ENCODE measurements at regions not wholly inside any gene's neighbourhood (a gene's known extent, or its start where the extent isn't known, plus 50 kb on each side); places are given as distances from the start of the nearest gene placed in this dataset.

DNA sequence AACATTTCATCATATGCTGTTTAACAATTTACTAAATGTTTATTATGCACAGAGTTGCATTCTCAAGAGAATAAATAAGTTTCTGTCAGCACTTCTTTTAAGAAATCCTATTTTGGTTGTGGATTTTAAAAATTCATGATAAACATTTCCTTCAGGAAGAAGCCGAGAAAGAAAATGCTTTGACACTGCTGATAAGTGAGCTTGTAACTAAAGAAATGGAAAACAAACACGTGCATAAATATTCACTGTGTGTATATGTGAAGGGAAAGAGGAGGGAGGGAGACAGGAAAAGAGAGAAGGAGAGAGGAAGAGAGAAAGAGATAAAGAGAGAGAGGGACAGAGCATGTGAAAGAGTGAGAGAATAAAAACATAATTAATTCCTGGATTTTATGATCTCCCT is 1165.0 kb downstream of the DIAPH3 start:
- no peaks in the 10 kb centered on the region for H3K27me3 ChIP-seq (replicated peaks; ENCODE audit: insufficient read depth, low read depth, low read length, poor library complexity)
- ChIA-PET POLR2A (ENCODE audit: low non-redundant PET) (no interaction called here), CTCF (no interaction called here)
- peak overlapping the region; percentile 44 for H3K27ac ChIP-seq (ENCODE audit: low read depth, low read length, poor library complexity, severe bottlenecking)
- H3K4me3 ChIP-seq (ENCODE audit: low read depth, low read length, poor library complexity, severe bottlenecking) = no peak overlapping the region
- TF ChIP-seq, protein P1, sequence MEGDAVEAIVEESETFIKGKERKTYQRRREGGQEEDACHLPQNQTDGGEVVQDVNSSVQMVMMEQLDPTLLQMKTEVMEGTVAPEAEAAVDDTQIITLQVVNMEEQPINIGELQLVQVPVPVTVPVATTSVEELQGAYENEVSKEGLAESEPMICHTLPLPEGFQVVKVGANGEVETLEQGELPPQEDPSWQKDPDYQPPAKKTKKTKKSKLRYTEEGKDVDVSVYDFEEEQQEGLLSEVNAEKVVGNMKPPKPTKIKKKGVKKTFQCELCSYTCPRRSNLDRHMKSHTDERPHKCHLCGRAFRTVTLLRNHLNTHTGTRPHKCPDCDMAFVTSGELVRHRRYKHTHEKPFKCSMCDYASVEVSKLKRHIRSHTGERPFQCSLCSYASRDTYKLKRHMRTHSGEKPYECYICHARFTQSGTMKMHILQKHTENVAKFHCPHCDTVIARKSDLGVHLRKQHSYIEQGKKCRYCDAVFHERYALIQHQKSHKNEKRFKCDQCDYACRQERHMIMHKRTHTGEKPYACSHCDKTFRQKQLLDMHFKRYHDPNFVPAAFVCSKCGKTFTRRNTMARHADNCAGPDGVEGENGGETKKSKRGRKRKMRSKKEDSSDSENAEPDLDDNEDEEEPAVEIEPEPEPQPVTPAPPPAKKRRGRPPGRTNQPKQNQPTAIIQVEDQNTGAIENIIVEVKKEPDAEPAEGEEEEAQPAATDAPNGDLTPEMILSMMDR (conservative IDR thresholded peaks at IDR 0.05; ENCODE audit: low read depth, low read length) = no peak
- no peak for TF ChIP-seq EZH2 (IDR thresholded peaks at IDR 0.05; ENCODE audit: borderline replicate concordance, low read depth, low read length, poor library complexity, severe bottlenecking)
- DNase-seq (ENCODE audit: low spot score) = no peak
- no TSS peak for BruUV-seq (replicated peaks)
- H3K4me1 ChIP-seq (ENCODE audit: insufficient read depth, low read length, poor library complexity, severe bottlenecking) = peaks cover 34% of the 10 kb centered on the region
- intact Hi-C loops (cut with micrococcal nuclease; ENCODE audit: unreplicated experiment) = no loop called here
- no peaks in the 10 kb centered on the region for H3K9me3 ChIP-seq (ENCODE audit: low read depth, low read length, poor library complexity, severe bottlenecking)
- H3K36me3 ChIP-seq (ENCODE audit: insufficient read depth, low read length, poor library complexity, severe bottlenecking) = no peaks in the 10 kb centered on the region

DNA sequence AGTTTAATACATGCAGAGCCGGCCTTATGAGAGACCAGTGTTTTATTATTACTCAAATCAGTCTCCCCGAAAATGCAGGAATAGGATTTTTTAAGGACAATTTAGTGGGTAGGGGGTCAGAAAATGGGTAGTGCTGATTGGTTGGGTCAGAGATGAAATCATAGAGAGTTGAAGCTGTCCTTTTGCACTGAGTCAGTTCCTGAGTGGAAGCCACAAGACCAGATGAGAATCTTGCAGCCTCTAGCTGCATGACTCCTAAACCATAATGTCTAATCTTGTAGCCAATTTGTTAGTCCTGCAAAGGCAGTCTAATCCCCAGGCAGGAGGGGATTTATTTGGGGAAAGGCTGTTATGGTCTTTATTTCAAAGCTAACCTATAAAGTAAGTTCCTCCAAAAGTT is 1163.9 kb downstream of the DIAPH3 start:
- H3K36me3 ChIP-seq (ENCODE audit: insufficient read depth, low read length, poor library complexity, severe bottlenecking) = no peaks in the 10 kb centered on the region
- BruUV-seq (replicated peaks) = no TSS peak
- ChIA-PET CTCF (no interaction called here), POLR2A (ENCODE audit: low non-redundant PET) (no interaction called here)
- H3K27ac ChIP-seq (ENCODE audit: low read depth, low read length, poor library complexity, severe bottlenecking) = no peak overlapping the region
- no peak for TF ChIP-seq EZH2 (IDR thresholded peaks at IDR 0.05; ENCODE audit: borderline replicate concordance, low read depth, low read length, poor library complexity, severe bottlenecking)
- TF ChIP-seq, protein P1 (conservative IDR thresholded peaks at IDR 0.05; ENCODE audit: low read depth, low read length) = no peak
- no peaks in the 10 kb centered on the region for H3K9me3 ChIP-seq (ENCODE audit: low read depth, low read length, poor library complexity, severe bottlenecking)
- peaks cover 24% of the 10 kb centered on the region for H3K4me1 ChIP-seq (ENCODE audit: insufficient read depth, low read length, poor library complexity, severe bottlenecking)
- intact Hi-C loops (cut with micrococcal nuclease; ENCODE audit: unreplicated experiment) = no loop called here
- no peak for DNase-seq (ENCODE audit: low spot score)
- no peaks in the 10 kb centered on the region for H3K27me3 ChIP-seq (replicated peaks; ENCODE audit: insufficient read depth, low read depth, low read length, poor library complexity)
- no peak overlapping the region for H3K4me3 ChIP-seq (ENCODE audit: low read depth, low read length, poor library complexity, severe bottlenecking)

DNA sequence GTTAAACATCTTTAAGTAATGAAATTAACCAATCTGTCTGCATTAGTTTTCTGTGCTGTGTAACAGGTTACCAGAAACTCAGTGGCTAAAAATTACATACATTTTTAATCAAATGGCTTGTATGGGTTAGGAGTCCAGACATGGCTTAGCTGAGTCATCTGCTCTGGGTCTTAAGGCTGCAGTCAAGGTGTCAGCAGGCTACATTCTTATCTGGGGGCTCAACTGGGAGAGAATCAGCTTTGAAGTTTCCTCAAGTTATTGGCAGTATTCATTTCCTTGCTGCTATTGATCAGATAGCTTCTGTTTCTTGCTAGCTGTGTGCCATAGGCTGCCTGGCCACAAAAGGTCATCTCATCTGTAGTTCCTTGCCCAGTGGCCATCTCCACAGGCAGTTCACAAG is 1163.0 kb downstream of the DIAPH3 start:
- TF ChIP-seq, protein P1 (conservative IDR thresholded peaks at IDR 0.05; ENCODE audit: low read depth, low read length) = no peak
- no peak for TF ChIP-seq EZH2 (IDR thresholded peaks at IDR 0.05; ENCODE audit: borderline replicate concordance, low read depth, low read length, poor library complexity, severe bottlenecking)
- no peak for DNase-seq (ENCODE audit: low spot score)
- BruUV-seq (replicated peaks) = no TSS peak
- Histone ChIP-seq H3K36me3 (ENCODE audit: insufficient read depth, low read length, poor library complexity, severe bottlenecking) (no peaks in the 10 kb centered on the region), H3K9me3 (ENCODE audit: low read depth, low read length, poor library complexity, severe bottlenecking) (no peaks in the 10 kb centered on the region), H3K27me3 (replicated peaks; ENCODE audit: insufficient read depth, low read depth, low read length, poor library complexity) (no peaks in the 10 kb centered on the region), H3K27ac (ENCODE audit: low read depth, low read length, poor library complexity, severe bottlenecking) (no peak overlapping the region), H3K4me3 (ENCODE audit: low read depth, low read length, poor library complexity, severe bottlenecking) (no peak overlapping the region), H3K4me1 (ENCODE audit: insufficient read depth, low read length, poor library complexity, severe bottlenecking) (peaks cover 19% of the 10 kb centered on the region)
- ChIA-PET CTCF (no interaction called here), POLR2A (ENCODE audit: low non-redundant PET) (no interaction called here)
- intact Hi-C loops (cut with micrococcal nuclease; ENCODE audit: unreplicated experiment) = no loop called here

Measured in A673 (cell line).